Natural killer cell (primary cell): ENCODE measurements at regions not wholly inside any gene's neighbourhood (a gene's known extent, or its start where the extent isn't known, plus 50 kb on each side); places are given as distances from the start of the nearest gene placed in this dataset.

Source experiments
- ATAC-seq, 3 donors: fragments of 150-1000 bp in 2 of 3; fragments of 200-7000 bp in 1 of 3; cut with Tn5 transposase; 1 replicate in 1 of 3; 2 replicates in 2 of 3; pipeline ENCODE4 v1.10.0; 2021; ENCODE audit warnings: mild to moderate bottlenecking in 2 of 3, moderate library complexity in 2 of 3
- DNase-seq, 2 donors: peaks; one replicate each; pipeline versions ENCODE4 v3.0.0 to v3.0.0-alpha.2; 2013 to 2021; ENCODE audit warnings: mixed read lengths in 1 of 2
- H3K27ac ChIP-seq: one replicate; pipeline ENCODE4 v1.5.1; 2013; ENCODE audit warnings: mild to moderate bottlenecking, low read length
- H3K27me3 ChIP-seq: one replicate; pipeline ENCODE4 v1.6.1; 2013; ENCODE audit warnings: low read length; ENCODE audit not compliant: control insufficient read depth, insufficient read depth
- H3K36me3 ChIP-seq: one replicate; pipeline ENCODE4 v1.6.1; 2013; ENCODE audit warnings: low read length; ENCODE audit not compliant: control insufficient read depth, insufficient read depth
- H3K4me1 ChIP-seq: one replicate; pipeline ENCODE4 v1.6.1; 2013; ENCODE audit warnings: low read length; ENCODE audit not compliant: control insufficient read depth, insufficient read depth
- H3K4me3 ChIP-seq: one replicate; pipeline ENCODE4 v1.5.1; 2013; ENCODE audit warnings: low read length
- H3K9me3 ChIP-seq: one replicate; pipeline ENCODE4 v1.6.1; 2013; ENCODE audit warnings: low read length; ENCODE audit not compliant: control insufficient read depth, insufficient read depth
- H3K27ac Mint-ChIP-seq, 2 donors: one replicate each; pipeline ENCODE4 v1.8.0; 2022; ENCODE audit warnings: mild to moderate bottlenecking in 2 of 2, mixed read lengths in 2 of 2, moderate library complexity in 1 of 2
- H3K27me3 Mint-ChIP-seq, 2 donors: one replicate each; pipeline ENCODE4 v1.8.0; 2022; ENCODE audit warnings: low read depth in 2 of 2, mixed read lengths in 2 of 2
- H3K36me3 Mint-ChIP-seq: one replicate; pipeline ENCODE4 v1.8.0; 2022; ENCODE audit warnings: mixed read lengths
- H3K4me1 Mint-ChIP-seq, 2 donors: one replicate each; pipeline ENCODE4 v1.8.0; 2022; ENCODE audit warnings: mixed read lengths in 2 of 2
- H3K4me3 Mint-ChIP-seq: one replicate; pipeline ENCODE4 v1.8.0; 2022; ENCODE audit warnings: mild to moderate bottlenecking, moderate library complexity, mixed read lengths
- H3K9me3 Mint-ChIP-seq, 2 donors: one replicate each; pipeline ENCODE4 v1.8.0; 2022; ENCODE audit warnings: mixed read lengths in 2 of 2
- CTCF ChIP-seq: fragments of 200-600 bp; IDR thresholded peaks from one replicate; pipeline ENCODE4 v1.8.0; 2022; ENCODE audit warnings: antibody characterized with exemption
- WGBS: methylation state at CpG from one replicate; pipeline ENCODE4 v1.1.7; 2013; ENCODE audit warnings: missing lambda C conversion rate; ENCODE audit not compliant: insufficient coverage; 5-methylcytosine and 5-hydroxymethylcytosine counted together
- intact Hi-C: fragments of 100-400 bp; cut with micrococcal nuclease; formaldehyde crosslinking; loops from one replicate; pipeline ENCODE4 v1.14.2; 2022

GRCh38 chr2:111243295-111243694, 122.6 kb downstream of the BCL2L11 start:
- Histone ChIP-seq H3K27ac (no peak overlapping the region), H3K4me1 (no peaks in the 10 kb centered on the region), H3K27me3 (no peaks in the 10 kb centered on the region), H3K9me3 (no peaks in the 10 kb centered on the region), H3K36me3 (no peaks in the 10 kb centered on the region), H3K4me3 (no peak overlapping the region)
- Mint-ChIP-seq H3K27ac (no peak overlapping the region), H3K9me3 (no peaks in the 10 kb centered on the region), H3K27me3 (no peaks in the 10 kb centered on the region), H3K4me3 (no peak overlapping the region), H3K36me3 (no peaks in the 10 kb centered on the region), H3K4me1 (peaks cover 0 to 4% of the 10 kb centered on the region in 2 donors)
- DNase-seq (no peak), ATAC-seq (no peak)
- TF ChIP-seq CTCF, result no peak
- intact Hi-C loops, result no loop called here

- H3K9me3 ChIP-seq, result no peaks in the 10 kb centered on the region
- no peaks in the 10 kb centered on the region for H3K4me1 ChIP-seq
- H3K27me3 Mint-ChIP-seq, result no peaks in the 10 kb centered on the region
- H3K4me3 Mint-ChIP-seq, result no peak overlapping the region
- ATAC-seq (no peak), DNase-seq (no peak)
- no peak overlapping the region for H3K27ac ChIP-seq
- TF ChIP-seq CTCF, result no peak
- H3K36me3 ChIP-seq, result no peaks in the 10 kb centered on the region
- 86% methylated on average over 1 of the region's 3 CpGs for WGBS
- no peaks in the 10 kb centered on the region for H3K36me3 Mint-ChIP-seq
- H3K9me3 Mint-ChIP-seq, result no peaks in the 10 kb centered on the region
- no peak overlapping the region for H3K27ac Mint-ChIP-seq
- H3K4me1 Mint-ChIP-seq, result no peaks in the 10 kb centered on the region
- intact Hi-C loops, result no loop called here
- no peaks in the 10 kb centered on the region for H3K27me3 ChIP-seq
- no peak overlapping the region for H3K4me3 ChIP-seq
Observed at GRCh38 chr2:111244864-111245263, 124.2 kb downstream of the BCL2L11 start.

- intact Hi-C loops, result no loop called here
- no peaks in the 10 kb centered on the region for H3K27me3 Mint-ChIP-seq
- H3K4me3 ChIP-seq, result no peak overlapping the region
- no peak for DNase-seq
- no peak overlapping the region for H3K27ac ChIP-seq
- no peaks in the 10 kb centered on the region for H3K36me3 ChIP-seq
- TF ChIP-seq CTCF, result no peak
- H3K27me3 ChIP-seq, result no peaks in the 10 kb centered on the region
- H3K9me3 ChIP-seq, result no peaks in the 10 kb centered on the region
- no peak overlapping the region for H3K4me3 Mint-ChIP-seq
- no peak for ATAC-seq
- peaks cover 8 to 12% of the 10 kb centered on the region in 2 donors for H3K4me1 Mint-ChIP-seq
- H3K36me3 Mint-ChIP-seq, result no peaks in the 10 kb centered on the region
- H3K27ac Mint-ChIP-seq, result no peak overlapping the region
- WGBS, result 91% methylated on average over 4 of the region's 4 CpGs
- H3K4me1 ChIP-seq, result no peaks in the 10 kb centered on the region
- H3K9me3 Mint-ChIP-seq, result peaks cover 3 to 4% of the 10 kb centered on the region in 2 donors
Observed at GRCh38 chr2:111246620-111247061, 125.9 kb downstream of the BCL2L11 start.

GRCh38 chr2:111247491-111247890, 126.8 kb downstream of the BCL2L11 start:
- intact Hi-C loops, result no loop called here
- TF ChIP-seq CTCF, result no peak
- Mint-ChIP-seq H3K27me3 (no peaks in the 10 kb centered on the region), H3K4me1 (peaks cover 16 to 21% of the 10 kb centered on the region in 2 donors), H3K9me3 (peaks cover 4 to 5% of the 10 kb centered on the region in 2 donors), H3K4me3 (no peak overlapping the region), H3K27ac (no peak overlapping the region), H3K36me3 (no peaks in the 10 kb centered on the region)
- Histone ChIP-seq H3K27ac (no peak overlapping the region), H3K4me3 (no peak overlapping the region), H3K4me1 (no peaks in the 10 kb centered on the region), H3K36me3 (no peaks in the 10 kb centered on the region), H3K27me3 (no peaks in the 10 kb centered on the region), H3K9me3 (no peaks in the 10 kb centered on the region)
- DNase-seq, result no peak
- 100% methylated on average over 2 of the region's 2 CpGs for WGBS
- ATAC-seq, result no peak
